Mucosa of descending colon (tissue), 3 donors: ENCODE measurements at regions not wholly inside any gene's neighbourhood (a gene's known extent, or its start where the extent isn't known, plus 50 kb on each side); places are given as distances from the start of the nearest gene placed in this dataset.
"Not testable (repeated sequence)": the region's sequence is repeated elsewhere in the genome, so short reads cannot be mapped to it uniquely, and the experiment has no call there.

Experiments
- ATAC-seq: fragments of 200-7000 bp; cut with Tn5 transposase; one replicate; pipeline ENCODE4 v1.9.1; 2020; ENCODE audit warnings: mild to moderate bottlenecking, moderate library complexity
- DNase-seq, 3 donors: peaks; one replicate each; pipeline ENCODE4 v3.0.0-alpha.2; 2020
- H3K36me3 ChIP-seq: fragments of 200-600 bp; one replicate; pipeline ENCODE4 v1.8.0; 2021; ENCODE audit warnings: low read depth, mild to moderate bottlenecking
- H3K4me1 ChIP-seq: fragments of 200-600 bp; one replicate; pipeline ENCODE4 v1.8.0; 2021; ENCODE audit warnings: low read depth, mild to moderate bottlenecking
- H3K4me3 ChIP-seq: fragments of 200-600 bp; one replicate; pipeline ENCODE4 v1.8.0; 2021; ENCODE audit warnings: mild to moderate bottlenecking
- H3K9me3 ChIP-seq: fragments of 200-600 bp; one replicate; pipeline ENCODE4 v1.8.0; 2021; ENCODE audit warnings: mild to moderate bottlenecking
- intact Hi-C, 2 donors: fragments of 100-400 bp; cut with DNase I in 1 of 2; cut with micrococcal nuclease in 1 of 2; formaldehyde crosslinking; loops; one replicate each; pipeline versions ENCODE4 v1.11.0 to v1.11.1; 2022; cut with DNase I, micrococcal nuclease
- TF ChIP-seq, protein P1 (sequence below): fragments of 200-600 bp; IDR thresholded peaks from one replicate; pipeline ENCODE4 v1.8.0; 2022; ENCODE audit warnings: antibody characterized with exemption, mild to moderate bottlenecking
- donor health status: DM: no; HTN: no; CAD: no; lungs with moderate emphysema.
- donor health status: DM: no; HTN: no; CAD: no.
- donor health status: DM: no; HTN: yes; CAD: no.

DNA sequence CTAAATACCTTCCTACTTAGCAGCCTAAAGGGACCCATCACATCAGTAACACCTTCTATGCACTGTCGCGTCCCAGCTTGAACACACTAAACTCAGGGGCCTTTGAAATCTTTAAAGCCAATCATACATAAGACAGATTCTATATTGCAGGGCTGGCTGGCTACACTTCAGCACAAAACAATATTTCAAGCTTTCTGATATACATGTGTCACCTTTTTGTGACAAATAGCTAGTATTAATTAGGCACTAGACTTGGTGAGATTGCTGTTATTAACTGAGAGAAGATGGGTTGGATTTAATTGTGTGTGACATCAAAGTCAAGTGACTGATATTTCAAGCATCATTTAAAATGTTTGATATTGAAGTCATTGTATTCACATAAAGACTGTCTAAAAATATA is 148.4 kb downstream of the ZIC4 start:
- H3K4me3 ChIP-seq, result no peak overlapping the region
- H3K9me3 ChIP-seq, result no peaks in the 10 kb centered on the region
- DNase-seq (no peak), ATAC-seq (no peak)
- no peaks in the 10 kb centered on the region for H3K4me1 ChIP-seq
- TF ChIP-seq, protein P1, sequence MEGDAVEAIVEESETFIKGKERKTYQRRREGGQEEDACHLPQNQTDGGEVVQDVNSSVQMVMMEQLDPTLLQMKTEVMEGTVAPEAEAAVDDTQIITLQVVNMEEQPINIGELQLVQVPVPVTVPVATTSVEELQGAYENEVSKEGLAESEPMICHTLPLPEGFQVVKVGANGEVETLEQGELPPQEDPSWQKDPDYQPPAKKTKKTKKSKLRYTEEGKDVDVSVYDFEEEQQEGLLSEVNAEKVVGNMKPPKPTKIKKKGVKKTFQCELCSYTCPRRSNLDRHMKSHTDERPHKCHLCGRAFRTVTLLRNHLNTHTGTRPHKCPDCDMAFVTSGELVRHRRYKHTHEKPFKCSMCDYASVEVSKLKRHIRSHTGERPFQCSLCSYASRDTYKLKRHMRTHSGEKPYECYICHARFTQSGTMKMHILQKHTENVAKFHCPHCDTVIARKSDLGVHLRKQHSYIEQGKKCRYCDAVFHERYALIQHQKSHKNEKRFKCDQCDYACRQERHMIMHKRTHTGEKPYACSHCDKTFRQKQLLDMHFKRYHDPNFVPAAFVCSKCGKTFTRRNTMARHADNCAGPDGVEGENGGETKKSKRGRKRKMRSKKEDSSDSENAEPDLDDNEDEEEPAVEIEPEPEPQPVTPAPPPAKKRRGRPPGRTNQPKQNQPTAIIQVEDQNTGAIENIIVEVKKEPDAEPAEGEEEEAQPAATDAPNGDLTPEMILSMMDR, result no peak
- H3K36me3 ChIP-seq, result no peaks in the 10 kb centered on the region
- intact Hi-C loops, result no loop called here

DNA sequence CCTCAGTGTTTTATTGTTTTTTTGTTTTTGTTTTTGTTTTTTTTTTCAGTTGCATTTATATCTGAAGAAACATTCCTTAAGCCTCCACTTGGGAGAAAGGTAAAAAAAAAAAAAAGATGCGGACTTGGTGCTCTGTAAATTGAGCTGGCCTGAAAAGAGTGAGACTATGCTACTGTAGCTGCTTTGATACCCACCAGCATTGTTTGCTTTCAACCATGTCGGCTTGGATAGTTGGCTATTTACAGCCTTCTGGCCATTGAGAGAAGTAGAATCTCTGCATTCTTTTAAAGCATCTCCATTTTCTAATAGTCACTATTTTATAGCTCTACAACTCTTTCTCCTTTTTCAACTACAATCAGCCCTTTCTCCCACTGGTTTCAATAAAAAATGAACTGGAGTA is 149.6 kb downstream of the ZIC4 start:
- Histone ChIP-seq H3K36me3 (no peaks in the 10 kb centered on the region), H3K4me1 (no peaks in the 10 kb centered on the region), H3K4me3 (no peak overlapping the region), H3K9me3 (no peaks in the 10 kb centered on the region)
- intact Hi-C loops, result no loop called here
- no peak for DNase-seq
- ATAC-seq, result no peak
- TF ChIP-seq, protein P1, result no peak

DNA sequence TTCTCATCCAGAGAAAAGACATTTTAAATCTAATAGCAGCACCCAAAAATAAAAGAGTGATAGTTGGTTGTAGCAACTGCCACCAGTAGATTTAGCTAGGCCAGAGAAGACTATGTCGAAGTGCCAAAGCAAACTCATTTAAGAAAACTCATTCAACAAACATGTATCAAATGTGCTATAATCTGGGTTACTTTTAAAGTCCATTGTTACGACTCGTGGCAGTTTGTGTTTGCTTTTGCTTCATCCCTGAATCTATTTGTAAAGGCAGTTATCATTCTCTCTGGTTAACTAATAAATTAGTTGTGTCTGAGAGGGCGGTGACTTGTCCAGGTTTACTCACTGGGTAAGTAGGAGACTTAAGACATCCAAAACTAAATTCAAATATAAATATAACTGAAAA is 159.4 kb downstream of the ZIC4 start:
- intact Hi-C loops, result no loop called here
- ATAC-seq (no peak), DNase-seq (no peak)
- no peak overlapping the region for H3K4me3 ChIP-seq
- no peaks in the 10 kb centered on the region for H3K36me3 ChIP-seq
- no peaks in the 10 kb centered on the region for H3K4me1 ChIP-seq
- TF ChIP-seq, protein P1, result no peak
- no peaks in the 10 kb centered on the region for H3K9me3 ChIP-seq

DNA sequence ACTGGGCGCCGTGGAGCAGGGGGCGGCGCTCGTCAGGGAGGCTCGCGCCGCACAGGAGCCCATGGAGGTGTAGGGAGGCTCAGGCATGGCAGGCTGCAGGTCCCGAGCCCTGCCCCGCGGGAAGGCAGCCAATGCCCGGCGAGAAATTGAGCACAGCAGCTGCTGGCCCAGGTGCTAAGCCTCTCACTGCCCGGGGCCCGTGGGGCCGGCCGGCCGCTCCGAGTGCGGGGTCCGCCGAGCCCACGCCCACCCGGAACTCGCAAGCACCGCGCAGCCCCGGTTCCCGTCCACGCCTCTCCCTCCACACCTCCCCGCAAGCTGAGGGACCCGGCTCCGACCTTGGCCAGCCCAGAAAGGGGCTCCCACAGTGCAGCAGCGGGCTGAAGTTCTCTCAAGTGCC is 160.7 kb downstream of the ZIC4 start:
- H3K4me1 ChIP-seq, H3K36me3 ChIP-seq, DNase-seq, H3K4me3 ChIP-seq, intact Hi-C loops, ATAC-seq, H3K9me3 ChIP-seq: not testable (repeated sequence)

DNA sequence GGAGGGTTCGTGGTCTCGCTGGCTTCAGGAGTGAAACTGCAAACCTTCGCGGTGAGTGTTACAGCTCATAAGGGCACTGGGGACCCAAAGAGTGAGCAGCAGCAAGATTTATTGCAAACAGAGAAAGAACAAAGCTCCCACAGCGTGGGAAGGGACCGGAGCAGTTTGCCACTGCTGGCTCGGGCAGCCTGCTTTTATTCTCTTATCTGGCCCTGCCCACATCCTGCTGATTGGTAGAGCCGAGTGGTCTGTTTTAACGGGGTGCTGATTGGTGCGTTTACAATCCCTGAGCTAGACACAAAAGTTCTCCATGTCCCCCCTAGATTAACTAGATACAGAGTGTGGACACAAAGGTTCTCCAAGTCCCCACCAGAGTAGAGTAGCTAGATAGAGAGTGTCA is 161.3 kb downstream of the ZIC4 start:
- ATAC-seq, DNase-seq, H3K4me3 ChIP-seq, H3K36me3 ChIP-seq, H3K4me1 ChIP-seq, intact Hi-C loops, H3K9me3 ChIP-seq: not testable (repeated sequence)

DNA sequence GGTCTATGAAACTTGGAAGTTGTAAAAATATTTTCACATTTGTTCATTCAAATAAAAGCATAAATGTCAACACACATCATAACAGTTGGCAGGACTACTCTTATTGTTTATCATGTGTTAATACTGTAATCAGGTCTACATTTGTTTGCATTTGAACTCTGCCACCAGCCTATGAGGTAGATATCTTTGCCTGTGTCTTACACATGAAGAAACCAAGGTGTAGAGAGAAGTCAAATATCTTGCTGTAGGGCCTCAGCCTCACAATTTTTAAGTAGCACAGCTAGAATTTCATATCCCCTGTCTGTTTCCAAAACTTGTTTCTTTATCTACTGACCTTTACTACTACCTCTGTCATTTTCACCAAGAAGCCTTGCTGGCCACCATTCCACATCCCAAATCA is 161.9 kb downstream of the ZIC4 start:
- H3K36me3 ChIP-seq, result no peaks in the 10 kb centered on the region
- no peaks in the 10 kb centered on the region for H3K9me3 ChIP-seq
- H3K4me1 ChIP-seq, result no peaks in the 10 kb centered on the region
- intact Hi-C loops, result no loop called here
- H3K4me3 ChIP-seq, result no peak overlapping the region
- ATAC-seq, result no peak
- TF ChIP-seq, protein P1, result no peak
- no peak for DNase-seq

DNA sequence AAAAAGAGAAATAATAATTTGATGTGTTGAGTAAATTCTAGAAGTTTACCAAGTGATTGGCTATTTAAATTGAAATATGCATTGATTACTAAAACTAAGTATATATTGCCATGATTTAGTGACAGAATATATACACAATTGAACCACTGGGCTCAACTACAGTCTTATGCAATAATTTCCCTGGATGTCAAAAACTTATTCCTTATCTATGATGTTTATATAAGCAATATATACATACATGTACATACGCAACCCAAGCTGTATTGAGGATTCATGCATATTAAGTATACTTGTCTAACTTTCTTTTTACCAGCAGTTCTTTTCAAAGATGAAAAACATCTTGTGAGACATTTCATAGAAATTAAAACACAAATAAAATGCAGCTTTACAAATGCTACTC is 165.8 kb downstream of the ZIC4 start:
- Histone ChIP-seq H3K4me3 (no peak overlapping the region), H3K4me1 (no peaks in the 10 kb centered on the region), H3K36me3 (no peaks in the 10 kb centered on the region), H3K9me3 (no peaks in the 10 kb centered on the region)
- no peak for DNase-seq
- no peak for ATAC-seq
- TF ChIP-seq, protein P1, result no peak
- intact Hi-C loops, result no loop called here
